ENCODE measurements at regions not wholly inside any gene's neighbourhood (a gene's known extent, or its start where the extent isn't known, plus 50 kb on each side); places are given as distances from the start of the nearest gene placed in this dataset.

- Histone ChIP-seq H3K27ac (no peak overlapping the region), H3K4me3 (no peak overlapping the region), H3K4me2 (no peak overlapping the region), H3K36me3 (replicated peaks; ENCODE audit: insufficient read depth, low read depth) (no peaks in the 10 kb centered on the region), H4K20me1 (ENCODE audit: insufficient read depth, poor library complexity, severe bottlenecking) (no peaks in the 10 kb centered on the region), H3K79me2 (no peaks in the 10 kb centered on the region), H3K27me3 (no peaks in the 10 kb centered on the region), H3K4me1 (ENCODE audit: insufficient read depth) (no peaks in the 10 kb centered on the region), H3K9me3 (ENCODE audit: low read depth) (no peaks in the 10 kb centered on the region), H2AFZ (no peak overlapping the region), H3K9me2 (replicated peaks; ENCODE audit: insufficient read depth) (no peaks in the 10 kb centered on the region)
- WGBS (ENCODE audit: low lambda C conversion rate, missing lambda C conversion rate), result 95% methylated on average over 3 of the region's 3 CpGs
- no peak for DNase-seq (ENCODE audit: low spot score)
- TF ChIP-seq CTCF (IDR thresholded peaks at IDR 0.05; ENCODE audit: poor library complexity), result no peak
- no peak for TF ChIP-seq EZH2 (IDR thresholded peaks at IDR 0.05; ENCODE audit: borderline replicate concordance)
- TF ChIP-seq EZH2phosphoT487 (IDR thresholded peaks at IDR 0.05; ENCODE audit: low read depth, severe bottlenecking, unreplicated experiment), result no peak
Measured at GRCh38 chr17:6358131-6358530, 76.8 kb downstream of the AIPL1 start.

- no peaks in the 10 kb centered on the region for H3K36me3 ChIP-seq (replicated peaks; ENCODE audit: insufficient read depth, low read depth)
- H3K4me2 ChIP-seq, result no peak overlapping the region
- no peaks in the 10 kb centered on the region for H3K9me2 ChIP-seq (replicated peaks; ENCODE audit: insufficient read depth)
- H3K27ac ChIP-seq, result no peak overlapping the region
- no peak overlapping the region for H3K4me3 ChIP-seq
- WGBS (ENCODE audit: low lambda C conversion rate, missing lambda C conversion rate), result 79% methylated on average over 4 of the region's 4 CpGs
- no peaks in the 10 kb centered on the region for H3K27me3 ChIP-seq
- no peak overlapping the region for H2AFZ ChIP-seq
- DNase-seq (ENCODE audit: low spot score), result no peak
- no peaks in the 10 kb centered on the region for H3K4me1 ChIP-seq (ENCODE audit: insufficient read depth)
- no peaks in the 10 kb centered on the region for H3K9me3 ChIP-seq (ENCODE audit: low read depth)
- no peak for TF ChIP-seq CTCF (IDR thresholded peaks at IDR 0.05; ENCODE audit: poor library complexity)
- TF ChIP-seq EZH2phosphoT487 (IDR thresholded peaks at IDR 0.05; ENCODE audit: low read depth, severe bottlenecking, unreplicated experiment), result no peak
- TF ChIP-seq EZH2 (IDR thresholded peaks at IDR 0.05; ENCODE audit: borderline replicate concordance), result no peak
- no peaks in the 10 kb centered on the region for H3K79me2 ChIP-seq
- no peaks in the 10 kb centered on the region for H4K20me1 ChIP-seq (ENCODE audit: insufficient read depth, poor library complexity, severe bottlenecking)
Measured at GRCh38 chr17:6356562-6356961, 78.4 kb downstream of the AIPL1 start.

GRCh38 chr17:6355196-6355595 lies 79.7 kb downstream of the AIPL1 start:
- Histone ChIP-seq H3K9me3 (ENCODE audit: low read depth) (no peaks in the 10 kb centered on the region), H3K4me3 (no peak overlapping the region), H3K27me3 (no peaks in the 10 kb centered on the region), H3K36me3 (replicated peaks; ENCODE audit: insufficient read depth, low read depth) (no peaks in the 10 kb centered on the region), H2AFZ (no peak overlapping the region), H4K20me1 (ENCODE audit: insufficient read depth, poor library complexity, severe bottlenecking) (no peaks in the 10 kb centered on the region), H3K4me2 (no peak overlapping the region), H3K9me2 (replicated peaks; ENCODE audit: insufficient read depth) (no peaks in the 10 kb centered on the region), H3K4me1 (ENCODE audit: insufficient read depth) (no peaks in the 10 kb centered on the region), H3K27ac (no peak overlapping the region), H3K79me2 (no peaks in the 10 kb centered on the region)
- 74% methylated on average over 3 of the region's 3 CpGs for WGBS (ENCODE audit: low lambda C conversion rate, missing lambda C conversion rate)
- TF ChIP-seq EZH2 (IDR thresholded peaks at IDR 0.05; ENCODE audit: borderline replicate concordance) (no peak), EZH2phosphoT487 (IDR thresholded peaks at IDR 0.05; ENCODE audit: low read depth, severe bottlenecking, unreplicated experiment) (no peak), CTCF (IDR thresholded peaks at IDR 0.05; ENCODE audit: poor library complexity) (no peak)
- DNase-seq (ENCODE audit: low spot score), result no peak
